NCI-H146 (cell line): ENCODE measurements at regions not wholly inside any gene's neighbourhood (a gene's known extent, or its start where the extent isn't known, plus 50 kb on each side); places are given as distances from the start of the nearest gene placed in this dataset.
"Not testable (repeated sequence)": the region's sequence is repeated elsewhere in the genome, so short reads cannot be mapped to it uniquely, and the experiment has no call there.

Experiments
- DNase-seq: peaks from one replicate; lab custom pipeline; 2025; lab: John Stamatoyannopoulos, UW

DNA sequence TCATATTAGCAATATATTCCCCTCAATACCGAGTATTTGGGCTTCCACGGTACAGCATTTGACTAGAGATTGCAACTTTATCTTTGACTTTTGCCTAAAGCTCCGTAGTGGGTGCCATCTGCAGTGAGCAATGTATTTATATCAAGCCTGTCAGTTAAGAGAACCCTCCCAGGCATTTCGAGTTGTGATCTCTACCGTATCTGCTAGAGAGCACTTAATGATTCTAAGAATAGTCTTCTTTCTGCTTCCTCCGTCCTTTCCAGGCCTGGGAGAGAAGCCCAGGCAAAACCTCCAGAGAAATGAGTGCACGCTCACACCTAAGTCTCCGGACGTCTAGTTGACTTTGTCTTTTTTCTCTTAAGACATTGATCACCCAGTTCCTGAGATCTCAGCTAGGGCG is 210.6 kb downstream of the KLF6 start:
- DNase-seq = no peak

DNA sequence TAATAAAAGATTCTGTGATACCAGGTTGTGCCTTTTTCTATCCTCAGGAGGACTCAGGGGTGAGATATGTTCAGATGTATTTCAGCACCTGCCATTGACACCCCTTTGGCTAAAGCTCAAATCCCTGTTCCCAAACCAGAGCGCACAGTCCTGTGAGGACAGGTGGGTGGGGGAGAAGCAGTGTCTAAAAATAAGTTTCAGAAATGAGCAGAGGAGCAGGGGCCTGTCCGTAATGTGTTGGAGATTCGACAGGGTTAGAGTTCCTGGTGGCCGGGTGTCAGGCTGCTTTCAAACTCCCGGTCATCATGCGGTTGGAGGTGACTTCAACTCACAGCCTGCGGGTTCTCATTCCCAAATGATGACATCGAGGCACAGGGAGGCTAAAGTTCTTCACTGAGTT is 211.5 kb downstream of the KLF6 start:
- no peak for DNase-seq

DNA sequence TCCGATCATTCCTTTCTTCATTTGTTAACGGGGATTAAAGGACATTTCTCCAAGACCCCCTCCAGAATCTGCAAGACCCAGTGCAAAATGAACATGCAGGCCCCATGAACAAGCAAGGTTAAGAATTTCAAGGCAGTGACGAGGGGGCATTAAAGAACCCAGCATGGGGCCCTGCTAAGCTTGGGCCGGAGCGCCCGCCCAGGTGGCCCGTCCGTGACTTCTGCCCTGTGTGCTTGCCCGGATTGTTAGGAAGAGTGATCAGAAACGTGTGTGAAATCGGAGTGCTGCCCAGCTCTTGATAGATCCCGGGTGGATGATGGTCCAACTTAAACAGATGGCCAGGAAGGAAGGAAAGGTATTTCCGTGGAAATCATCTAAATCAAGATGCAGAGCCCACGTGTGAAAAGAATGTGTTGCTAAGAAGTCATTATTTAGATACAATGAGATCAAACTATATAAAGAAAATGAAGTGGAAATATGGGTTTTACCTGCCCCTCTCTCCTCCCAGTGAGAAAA is 213.6 kb downstream of the KLF6 start:
- DNase-seq = no peak

DNA sequence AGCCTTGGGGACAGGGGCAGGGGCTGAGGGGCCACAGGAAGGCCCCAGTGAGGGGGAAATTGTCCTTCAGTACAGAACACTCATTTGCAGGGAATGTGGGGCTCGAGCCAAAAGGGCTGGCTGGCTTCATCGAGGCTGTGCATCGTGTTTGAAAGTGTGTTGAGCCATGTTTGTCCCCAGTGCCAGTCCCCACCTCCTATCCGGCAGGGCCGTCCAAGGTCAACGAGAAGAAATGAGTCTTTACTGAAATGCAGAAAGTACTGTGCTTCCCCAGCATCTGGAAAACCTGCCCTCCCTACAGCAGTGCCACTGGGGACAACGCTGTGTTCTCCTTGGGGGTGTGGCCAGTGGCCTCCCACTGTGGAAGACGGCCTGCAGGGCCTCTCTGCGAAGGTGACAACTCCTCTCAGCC is 214.1 kb downstream of the KLF6 start:
- no peak for DNase-seq

DNA sequence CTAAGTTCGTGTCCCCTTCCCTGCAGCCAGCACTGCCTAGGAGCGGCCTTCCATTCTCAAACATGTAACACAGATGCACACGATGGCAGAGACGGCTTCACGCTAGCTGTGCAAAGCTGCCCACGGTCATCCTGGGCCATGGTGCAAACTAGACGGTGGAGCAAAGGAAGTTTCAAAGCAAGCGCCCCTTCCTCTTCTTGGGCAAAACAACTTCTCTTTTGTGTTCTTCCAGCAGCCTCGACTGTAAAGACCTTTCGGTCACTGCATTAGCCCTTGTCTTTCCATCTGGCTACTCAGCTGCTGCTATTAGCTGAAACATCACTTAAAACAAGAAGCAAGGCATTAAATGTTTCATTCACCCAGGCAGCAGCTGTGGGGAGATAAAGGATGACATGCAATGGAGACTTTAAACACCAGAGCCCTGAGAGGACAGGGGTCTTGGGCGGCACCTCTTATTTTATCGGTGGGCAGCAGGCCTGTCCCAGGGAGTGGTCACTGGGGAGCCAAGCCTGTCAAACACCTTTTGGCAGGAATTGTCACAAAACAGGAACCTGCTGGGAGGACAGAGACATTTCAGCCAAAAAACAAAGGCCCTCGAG is 214.8 kb downstream of the KLF6 start:
- DNase-seq = no peak

DNA sequence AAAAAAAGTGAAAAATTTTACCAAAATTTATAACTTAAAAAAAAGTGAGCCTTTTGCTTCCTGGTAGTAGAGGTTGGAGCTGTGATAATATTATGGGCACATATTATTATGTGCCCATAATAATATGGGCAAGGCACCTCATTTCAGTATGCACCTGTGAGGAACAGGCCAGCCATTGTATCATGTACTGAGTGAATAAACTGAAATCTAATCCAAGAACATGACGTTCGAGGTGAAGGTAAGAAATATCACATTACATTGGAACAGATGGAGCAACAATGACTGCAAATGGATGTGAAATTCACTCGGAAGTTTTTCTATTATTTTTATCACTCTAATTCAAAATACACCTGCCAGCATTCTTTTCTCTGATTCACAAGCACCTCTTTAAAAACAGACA is 216.0 kb downstream of the KLF6 start:
- peak; percentile 86 for DNase-seq

DNA sequence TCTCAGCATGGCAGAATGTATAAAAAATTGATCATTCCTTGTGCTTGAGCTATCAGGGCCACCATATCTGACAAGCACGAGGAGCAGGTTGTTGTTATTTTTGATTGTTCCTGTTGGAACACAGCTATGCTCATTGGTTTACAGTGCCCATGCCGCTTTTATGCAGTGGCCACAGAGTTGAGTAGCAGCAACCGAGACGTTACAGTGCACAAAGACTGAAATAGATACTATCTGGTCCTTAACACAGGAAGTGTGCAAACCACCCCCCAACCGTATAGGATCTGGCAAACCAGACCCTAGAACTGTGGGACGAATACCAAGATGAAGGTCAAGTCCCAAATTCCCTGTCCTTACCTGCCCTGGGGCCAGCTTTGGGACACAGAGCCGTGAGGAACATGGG is 216.6 kb downstream of the KLF6 start:
- DNase-seq = no peak

DNA sequence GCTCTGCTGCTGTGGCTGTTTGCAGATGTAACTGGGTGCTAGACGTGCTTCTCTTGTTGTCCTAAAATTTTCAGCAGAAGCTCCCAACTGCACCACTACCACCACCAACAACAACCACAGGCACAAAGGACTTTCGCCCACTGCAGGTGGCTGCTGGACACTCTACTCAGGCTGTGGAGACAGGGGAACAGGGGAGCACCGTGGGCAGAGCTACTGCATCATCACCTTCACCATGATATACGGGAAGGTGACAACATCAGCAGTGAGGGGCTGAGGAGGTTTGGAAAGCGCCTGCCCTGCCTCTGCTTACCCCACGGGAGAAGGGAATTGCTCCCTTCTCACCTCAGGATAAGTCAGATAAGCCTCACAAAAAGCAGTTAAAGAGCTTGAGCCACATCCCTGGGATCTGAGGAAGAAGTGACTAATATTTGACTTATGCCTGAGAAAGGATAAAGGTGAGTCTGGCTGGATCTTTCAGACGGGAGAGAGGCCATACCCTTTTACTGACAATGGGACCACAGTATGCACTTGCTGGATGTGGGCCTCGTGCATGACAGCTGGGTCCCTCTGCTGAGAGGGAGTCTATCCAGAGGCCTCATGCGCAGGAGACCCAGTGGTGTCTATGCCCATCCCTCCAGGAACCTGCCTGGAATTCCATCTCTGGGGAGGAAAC is 217.6 kb downstream of the KLF6 start:
- DNase-seq = no peak

DNA sequence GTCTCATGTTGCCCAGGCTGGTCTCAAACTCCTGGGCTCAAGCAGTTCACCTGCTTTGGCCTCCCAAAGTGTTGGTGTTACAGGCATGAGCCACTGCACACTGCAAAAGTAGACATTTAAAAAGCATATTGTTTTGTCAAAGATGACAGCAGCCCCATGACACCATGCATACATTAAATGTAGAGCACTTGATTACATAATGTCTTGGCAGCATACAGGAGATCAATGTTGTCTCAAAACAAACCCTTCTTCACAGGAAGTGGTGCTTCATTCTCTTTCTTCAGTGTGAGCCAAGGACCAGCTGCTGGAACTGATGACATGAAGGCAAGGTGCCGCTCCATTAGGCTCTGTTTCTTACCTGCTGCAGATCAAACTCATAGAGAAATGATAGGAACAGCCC is 218.4 kb downstream of the KLF6 start:
- DNase-seq = peak; percentile 25

DNA sequence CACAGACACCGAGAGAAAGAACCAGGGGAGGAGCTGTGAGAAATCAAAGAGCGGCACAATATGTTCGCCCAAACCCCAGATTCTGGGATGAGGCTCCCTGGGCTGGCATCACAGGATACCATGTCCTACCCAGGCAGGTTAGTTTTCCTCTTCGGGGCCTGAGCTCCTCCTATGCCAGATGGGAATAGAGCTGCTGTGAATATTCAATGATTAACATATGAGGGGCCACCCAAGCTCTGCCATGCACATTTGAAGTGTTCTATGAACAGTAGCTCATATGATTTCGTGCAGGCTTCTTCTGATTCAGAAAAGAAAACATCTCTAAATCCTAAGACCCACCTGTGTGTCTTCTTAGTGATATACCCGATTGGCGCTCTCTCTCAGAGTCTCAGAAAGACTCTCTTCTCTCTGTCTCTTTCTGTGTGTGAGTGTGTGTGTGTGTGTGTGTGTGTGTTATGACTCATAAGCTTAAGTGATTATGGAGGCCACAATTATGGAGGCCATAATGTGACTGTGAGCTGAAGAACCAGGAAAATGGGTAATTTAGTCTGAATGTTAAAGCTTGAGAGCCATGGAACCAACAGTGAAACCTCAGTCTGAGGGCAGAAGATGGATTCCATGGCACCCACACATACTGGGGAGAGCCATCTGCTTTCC is 220.5 kb downstream of the KLF6 start:
- no peak for DNase-seq

DNA sequence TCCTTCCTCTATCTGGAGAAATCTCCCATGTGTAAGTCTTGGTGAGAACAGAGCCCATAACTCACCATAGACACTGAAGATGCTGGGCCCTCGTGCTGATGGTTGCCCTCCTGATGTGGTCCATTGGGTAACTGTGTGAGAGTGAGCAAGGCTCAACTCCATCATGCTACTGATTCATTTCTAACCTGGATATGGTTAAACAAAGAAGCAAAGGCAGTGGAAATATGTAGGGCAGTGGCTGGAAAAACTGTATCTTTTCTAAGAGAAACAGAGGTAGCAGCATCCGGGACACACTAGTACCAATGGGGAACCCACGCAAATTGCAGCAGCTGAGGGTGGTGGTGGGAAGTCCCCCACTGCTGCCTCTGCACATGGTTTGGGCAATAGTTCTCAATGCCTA is 221.7 kb downstream of the KLF6 start:
- DNase-seq = no peak

DNA sequence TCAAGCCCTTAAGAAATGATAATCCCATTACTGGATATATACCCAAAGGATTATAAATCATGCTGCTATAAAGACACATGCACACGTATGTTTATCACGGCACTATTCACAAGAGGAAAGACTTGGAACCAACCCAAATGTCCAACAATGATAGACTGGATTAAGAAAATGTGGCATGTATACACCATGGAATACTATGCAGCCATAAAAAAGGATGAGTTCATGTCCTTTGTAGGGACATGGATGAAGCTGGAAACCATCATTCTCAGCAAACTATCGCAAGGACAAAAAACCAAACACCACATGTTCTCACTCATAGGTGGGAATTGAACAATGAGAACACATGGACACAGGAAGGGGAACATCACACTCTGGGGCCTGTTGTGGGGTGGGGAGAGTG is 224.4 kb downstream of the KLF6 start:
- not testable (repeated sequence) for DNase-seq

DNA sequence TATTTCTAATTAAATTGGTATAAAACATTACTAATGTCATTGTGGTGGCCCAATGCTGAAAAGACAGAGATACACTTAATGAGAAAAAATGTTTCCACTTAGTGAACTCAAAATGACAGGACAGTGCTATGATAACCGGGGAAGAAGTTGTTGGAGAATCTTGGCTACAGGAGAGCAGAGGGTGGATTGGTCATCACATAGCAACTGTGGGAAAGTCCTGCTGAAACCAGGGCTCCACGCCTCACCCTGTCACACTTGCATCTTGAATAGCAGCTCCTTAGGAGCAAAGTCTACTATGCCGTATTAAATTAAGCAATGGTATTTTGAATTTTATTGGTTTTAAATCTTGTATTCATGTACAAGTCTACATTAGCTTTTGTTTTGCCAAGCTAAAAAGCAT is 225.5 kb downstream of the KLF6 start:
- no peak for DNase-seq

DNA sequence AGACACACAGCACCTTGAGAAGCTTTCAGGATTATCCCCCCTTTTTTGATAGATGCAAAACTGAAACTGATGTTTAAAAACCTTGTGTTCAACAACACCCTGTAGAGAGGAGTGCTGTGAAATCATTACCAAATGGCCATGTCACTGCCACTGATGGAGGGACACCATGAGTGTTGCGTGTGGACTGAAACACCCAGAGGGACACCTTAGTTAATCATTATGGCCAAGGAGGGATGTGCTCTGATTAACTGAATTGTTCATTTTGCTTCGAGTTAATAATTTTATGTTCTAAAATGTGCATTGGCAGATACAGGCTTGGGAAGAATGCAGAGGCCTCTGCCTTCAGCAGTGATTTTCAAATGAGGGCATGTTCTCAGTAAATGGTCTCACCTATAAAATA is 226.0 kb downstream of the KLF6 start:
- DNase-seq = no peak

DNA sequence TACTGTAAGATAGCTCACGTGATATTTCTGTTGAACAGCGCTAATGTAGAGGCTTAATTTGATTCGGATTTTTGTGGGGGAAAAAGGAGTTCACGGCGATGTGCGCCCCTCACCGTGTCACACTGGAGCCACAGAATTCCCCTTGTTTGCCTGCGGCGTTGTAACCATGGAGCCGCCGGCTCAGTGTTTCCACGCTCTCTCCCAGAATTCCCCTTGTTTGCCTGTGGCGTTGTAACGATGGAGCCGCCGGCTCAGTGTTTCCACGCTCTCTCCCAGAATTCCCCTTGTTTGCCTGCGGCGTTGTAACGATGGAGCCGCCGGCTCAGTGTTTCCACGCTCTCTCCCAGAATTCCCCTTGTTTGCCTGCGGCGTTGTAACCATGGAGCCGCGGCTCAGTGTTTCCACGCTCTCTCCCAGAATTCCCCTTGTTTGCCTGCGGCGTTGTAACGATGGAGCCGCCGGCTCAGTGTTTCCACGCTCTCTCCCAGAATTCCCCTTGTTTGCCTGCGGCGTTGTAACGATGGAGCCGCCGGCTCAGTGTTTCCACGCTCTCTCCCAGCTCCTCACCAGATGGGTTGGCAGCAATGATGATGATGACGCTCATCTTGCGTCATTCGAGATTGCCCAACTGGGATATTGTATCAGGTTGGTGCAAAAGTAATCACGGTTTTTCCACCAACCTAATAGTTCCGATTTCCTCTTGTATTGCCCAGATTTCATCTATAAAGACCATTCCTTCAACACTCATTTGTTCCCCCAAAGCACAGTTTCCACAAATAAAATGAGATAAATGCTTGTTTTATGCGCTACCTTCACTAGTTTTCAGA is 228.6 kb downstream of the KLF6 start:
- not testable (repeated sequence) for DNase-seq

DNA sequence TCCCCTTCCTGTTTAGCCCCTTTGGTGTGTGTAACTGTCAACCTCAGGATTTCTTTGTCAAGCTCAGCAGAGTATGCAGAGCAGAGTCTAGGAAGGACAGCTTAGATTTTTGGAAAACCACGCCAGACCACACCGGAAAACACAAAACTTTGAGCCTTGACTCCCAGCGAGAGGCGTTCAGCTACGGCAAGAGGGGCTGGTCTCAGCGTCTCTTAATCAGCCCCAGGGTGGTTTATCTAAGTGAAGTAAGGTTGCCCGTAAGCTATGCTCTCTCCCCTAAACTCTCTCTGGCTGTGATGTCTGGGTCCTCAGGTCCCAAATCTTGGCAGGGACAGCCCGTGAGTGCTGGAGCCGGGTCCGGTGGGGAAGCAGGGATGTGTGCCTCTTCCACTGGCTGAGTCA is 230.9 kb downstream of the KLF6 start:
- no peak for DNase-seq

DNA sequence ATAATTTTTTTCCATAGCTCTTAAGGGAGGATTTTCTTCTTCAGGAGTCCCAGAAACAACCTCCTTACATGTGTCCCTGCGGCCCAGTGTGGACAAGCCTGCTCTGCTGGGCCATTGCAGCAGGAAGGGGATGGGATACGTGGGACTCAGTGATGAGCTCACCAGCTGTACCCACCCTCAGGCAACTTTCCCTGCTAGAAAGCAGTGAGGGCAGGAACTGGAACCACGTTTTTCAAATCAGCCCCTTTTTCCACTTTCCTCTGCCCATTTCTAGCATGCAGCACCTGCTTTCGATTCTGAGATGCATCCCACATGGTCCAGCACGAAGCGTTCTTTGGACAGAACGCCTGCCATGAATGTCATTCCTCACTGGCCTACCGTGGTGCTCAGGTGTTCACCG is 232.7 kb downstream of the KLF6 start:
- no peak for DNase-seq

DNA sequence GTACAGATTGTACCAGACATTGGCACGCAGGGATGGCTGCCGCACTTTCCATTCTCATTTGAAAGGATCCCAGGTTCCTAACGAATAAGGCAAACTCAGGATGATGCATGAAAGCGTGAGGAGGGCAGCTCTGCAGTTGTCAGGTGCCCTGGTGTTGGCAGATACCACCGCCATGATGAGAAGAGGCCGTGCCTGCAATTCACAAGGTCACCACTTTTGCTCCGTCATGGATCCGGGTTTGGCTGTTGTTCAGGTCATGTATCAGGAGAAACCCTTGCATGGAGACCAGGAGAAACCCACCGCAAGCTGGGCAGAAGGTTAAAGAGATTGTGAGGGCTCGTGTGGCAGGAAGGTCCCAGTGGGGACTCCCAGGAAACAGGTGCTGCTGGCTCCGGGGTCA is 233.2 kb downstream of the KLF6 start:
- no peak for DNase-seq

DNA sequence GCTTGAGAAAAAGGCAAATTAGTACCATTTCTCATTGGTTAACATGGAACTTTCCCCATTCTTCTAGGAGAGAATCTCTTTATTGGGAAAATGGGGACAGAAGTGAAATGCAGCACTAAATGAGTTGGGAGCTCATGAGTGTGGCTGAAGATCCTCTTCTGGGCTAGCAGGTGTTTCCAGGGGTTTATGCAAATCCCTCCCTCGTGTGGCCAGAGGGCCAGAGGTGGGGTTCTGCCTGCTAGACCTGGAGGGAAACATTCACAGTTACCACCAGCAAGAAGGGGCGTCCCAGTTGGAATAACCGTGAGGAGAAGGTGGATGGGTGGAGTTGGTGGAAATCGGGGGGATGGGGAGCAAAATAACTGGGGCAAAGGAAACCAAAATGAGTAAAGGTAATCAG is 235.9 kb downstream of the KLF6 start:
- DNase-seq = no peak

DNA sequence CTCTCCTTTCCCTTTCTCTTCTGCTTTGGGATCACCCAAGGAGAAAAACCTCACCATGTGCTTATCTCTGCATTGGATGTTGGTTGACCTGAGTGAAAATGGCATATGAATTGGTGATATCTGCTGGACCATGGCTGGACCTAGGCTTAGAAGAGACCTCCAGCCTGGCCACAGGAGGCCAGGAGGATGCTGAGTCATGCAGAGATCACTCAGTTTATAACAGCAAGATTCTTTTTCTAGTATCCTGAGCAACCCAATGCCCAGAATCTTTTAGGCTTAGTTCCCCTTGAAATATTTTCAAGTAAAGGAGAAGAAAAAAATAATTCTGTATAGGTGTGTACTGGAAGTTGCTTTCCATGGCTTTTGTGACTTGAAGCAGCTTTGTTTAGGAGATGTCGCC is 236.3 kb downstream of the KLF6 start:
- DNase-seq = no peak

DNA sequence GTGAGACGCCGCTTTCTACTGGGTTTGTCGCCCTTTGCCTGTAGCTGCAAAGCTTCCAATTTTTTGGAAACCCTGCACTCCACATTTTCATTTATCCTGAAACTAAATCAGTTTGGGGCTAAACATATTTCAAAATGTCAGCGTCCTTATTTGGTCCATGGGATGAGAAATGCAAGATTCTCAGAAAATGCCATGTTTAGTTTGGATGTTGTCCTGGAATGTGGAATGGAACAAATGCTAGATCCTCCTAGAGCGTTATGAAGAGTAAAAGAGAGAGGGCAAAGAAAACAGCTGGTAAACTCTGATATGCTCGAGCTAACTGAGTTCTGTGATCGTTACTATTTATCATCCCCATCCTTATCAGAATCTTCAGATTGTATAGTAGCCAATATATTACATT is 236.9 kb downstream of the KLF6 start:
- no peak for DNase-seq

DNA sequence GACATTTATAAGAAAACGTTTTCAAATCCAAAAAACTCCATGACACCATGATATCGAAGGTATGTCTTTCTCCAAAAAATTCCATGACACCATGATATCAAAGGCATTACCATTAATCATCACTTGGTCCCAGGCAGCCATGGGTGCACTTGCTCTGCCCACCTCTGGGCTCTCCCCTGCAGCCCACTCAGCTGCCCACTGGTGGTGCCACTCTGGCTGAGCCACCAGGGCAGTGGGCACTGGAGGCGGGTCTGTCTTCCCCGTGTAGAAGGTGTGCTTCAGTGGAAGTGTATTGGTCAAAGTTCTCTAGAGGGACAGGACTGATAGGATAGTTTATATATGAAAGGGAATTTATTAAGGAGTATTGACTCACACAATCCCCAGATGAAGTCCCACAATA is 240.4 kb downstream of the KLF6 start:
- no peak for DNase-seq

DNA sequence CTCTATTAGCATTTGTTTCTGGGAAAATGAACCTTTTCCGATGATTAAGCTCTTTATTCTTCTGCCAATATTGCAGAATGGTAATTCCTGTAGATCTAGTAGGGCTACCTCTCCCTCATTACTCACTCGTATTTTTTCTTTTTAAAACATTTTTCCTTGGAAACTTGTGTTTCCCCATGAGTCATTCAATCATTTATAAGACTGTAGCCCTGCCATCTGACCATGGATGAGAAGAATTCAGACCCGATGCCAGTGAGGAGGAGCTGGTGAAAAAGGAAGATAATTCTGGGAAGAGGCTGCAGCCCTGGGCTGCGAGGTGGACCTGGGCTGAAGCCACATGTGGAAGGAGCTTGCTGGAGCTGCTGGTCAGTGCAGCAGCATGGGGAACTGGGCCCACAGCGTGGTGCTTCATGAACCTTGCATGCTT is 242.8 kb downstream of the KLF6 start:
- DNase-seq = no peak
